BE2C (cell line): ENCODE measurements at regions not wholly inside any gene's neighbourhood (a gene's known extent, or its start where the extent isn't known, plus 50 kb on each side); places are given as distances from the start of the nearest gene placed in this dataset.

Source experiments
- DNase-seq: peaks from one replicate; pipeline ENCODE4 v3.0.0-alpha.2; 2020
- H3K27me3 ChIP-seq: fragments of 250-450 bp; sonication (Bioruptor Pico); 2 replicates; pipeline ENCODE4 v1.5.1; 2020; ENCODE audit warnings: mild to moderate bottlenecking
- H3K36me3 ChIP-seq: fragments of 250-450 bp; sonication (Bioruptor Pico); 2 replicates; pipeline ENCODE4 v1.5.1; 2020; ENCODE audit warnings: mild to moderate bottlenecking
- H3K4me1 ChIP-seq: fragments of 250-450 bp; sonication (Bioruptor Pico); 2 replicates; pipeline ENCODE4 v1.5.1; 2020
- H3K4me3 ChIP-seq: 2 replicates; pipeline ENCODE4 v1.5.1; 2011; ENCODE audit warnings: low read depth, low read length
- H3K9me3 ChIP-seq: fragments of 250-450 bp; sonication (Bioruptor Pico); 2 replicates; pipeline ENCODE4 v1.5.1; 2020
- TF ChIP-seq, protein P1 (sequence below): IDR thresholded peaks from 2 replicates; pipeline ENCODE4 v1.5.1; 2012; ENCODE audit warnings: mild to moderate bottlenecking, low read depth, low read length

- no peak overlapping the region for H3K4me3 ChIP-seq
- H3K36me3 ChIP-seq: no peaks in the 10 kb centered on the region
- H3K9me3 ChIP-seq: no peaks in the 10 kb centered on the region
- no peak for DNase-seq
- no peaks in the 10 kb centered on the region for H3K27me3 ChIP-seq
- no peaks in the 10 kb centered on the region for H3K4me1 ChIP-seq
- TF ChIP-seq, protein P1, sequence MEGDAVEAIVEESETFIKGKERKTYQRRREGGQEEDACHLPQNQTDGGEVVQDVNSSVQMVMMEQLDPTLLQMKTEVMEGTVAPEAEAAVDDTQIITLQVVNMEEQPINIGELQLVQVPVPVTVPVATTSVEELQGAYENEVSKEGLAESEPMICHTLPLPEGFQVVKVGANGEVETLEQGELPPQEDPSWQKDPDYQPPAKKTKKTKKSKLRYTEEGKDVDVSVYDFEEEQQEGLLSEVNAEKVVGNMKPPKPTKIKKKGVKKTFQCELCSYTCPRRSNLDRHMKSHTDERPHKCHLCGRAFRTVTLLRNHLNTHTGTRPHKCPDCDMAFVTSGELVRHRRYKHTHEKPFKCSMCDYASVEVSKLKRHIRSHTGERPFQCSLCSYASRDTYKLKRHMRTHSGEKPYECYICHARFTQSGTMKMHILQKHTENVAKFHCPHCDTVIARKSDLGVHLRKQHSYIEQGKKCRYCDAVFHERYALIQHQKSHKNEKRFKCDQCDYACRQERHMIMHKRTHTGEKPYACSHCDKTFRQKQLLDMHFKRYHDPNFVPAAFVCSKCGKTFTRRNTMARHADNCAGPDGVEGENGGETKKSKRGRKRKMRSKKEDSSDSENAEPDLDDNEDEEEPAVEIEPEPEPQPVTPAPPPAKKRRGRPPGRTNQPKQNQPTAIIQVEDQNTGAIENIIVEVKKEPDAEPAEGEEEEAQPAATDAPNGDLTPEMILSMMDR: no peak
These were observed 415.0 kb upstream of the CELF4 start for GRCh38 chr18:37980556-37980955.

DNA sequence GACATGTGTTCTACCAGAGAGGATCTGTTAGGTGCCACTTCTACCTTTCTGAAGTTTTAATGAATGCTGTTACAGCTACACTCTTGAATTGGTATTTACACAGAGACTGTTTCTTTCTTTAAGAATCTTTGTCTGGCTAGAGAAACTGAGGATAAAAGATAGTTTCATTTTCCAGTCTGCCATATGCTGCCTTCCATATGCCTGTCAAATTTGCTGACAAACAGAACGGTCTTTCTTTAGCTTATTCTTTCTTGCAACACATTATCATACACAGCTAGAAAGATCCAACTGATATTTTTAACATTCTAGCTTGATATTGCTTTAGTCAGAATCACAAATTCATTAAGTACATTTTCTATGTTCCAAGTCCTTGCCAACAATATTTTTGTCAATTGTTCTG is 409.8 kb upstream of the CELF4 start:
- DNase-seq: no peak

DNA sequence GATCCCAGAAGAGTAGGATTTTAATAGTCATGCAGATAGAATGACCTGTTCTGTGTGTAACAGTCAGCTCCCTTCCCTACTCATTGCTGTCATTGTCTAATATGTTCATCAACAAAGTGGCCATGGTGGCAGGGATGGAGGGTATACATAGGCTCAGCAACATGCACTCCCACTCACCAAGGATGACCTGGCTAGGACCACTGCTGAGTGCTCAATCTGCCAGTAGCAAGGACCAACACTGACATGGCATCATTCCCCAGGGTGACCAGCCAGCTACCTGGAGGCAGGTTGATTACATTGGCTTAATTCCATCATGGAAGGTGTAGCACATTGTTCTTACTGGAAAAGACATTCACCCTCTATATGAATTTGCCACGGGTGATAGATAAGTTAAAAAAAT is 401.7 kb upstream of the CELF4 start:
- TF ChIP-seq, protein P1: no peak
- no peak overlapping the region for H3K4me3 ChIP-seq
- no peak for DNase-seq
- no peaks in the 10 kb centered on the region for H3K27me3 ChIP-seq
- H3K9me3 ChIP-seq: no peaks in the 10 kb centered on the region
- no peaks in the 10 kb centered on the region for H3K4me1 ChIP-seq
- H3K36me3 ChIP-seq: no peaks in the 10 kb centered on the region

More for the DNA sequence above, 409.8 kb upstream of the CELF4 start:
- H3K9me3 ChIP-seq: no peaks in the 10 kb centered on the region
- H3K4me3 ChIP-seq: no peak overlapping the region
- TF ChIP-seq, protein P1: no peak
- H3K36me3 ChIP-seq: no peaks in the 10 kb centered on the region
- no peaks in the 10 kb centered on the region for H3K27me3 ChIP-seq
- H3K4me1 ChIP-seq: no peaks in the 10 kb centered on the region

- H3K4me1 ChIP-seq: no peaks in the 10 kb centered on the region
- H3K4me3 ChIP-seq: no peak overlapping the region
- DNase-seq: no peak
- no peaks in the 10 kb centered on the region for H3K36me3 ChIP-seq
- TF ChIP-seq, protein P1: no peak
- no peaks in the 10 kb centered on the region for H3K27me3 ChIP-seq
- H3K9me3 ChIP-seq: no peaks in the 10 kb centered on the region
These were observed 400.0 kb upstream of the CELF4 start for GRCh38 chr18:37965572-37965970.

DNA sequence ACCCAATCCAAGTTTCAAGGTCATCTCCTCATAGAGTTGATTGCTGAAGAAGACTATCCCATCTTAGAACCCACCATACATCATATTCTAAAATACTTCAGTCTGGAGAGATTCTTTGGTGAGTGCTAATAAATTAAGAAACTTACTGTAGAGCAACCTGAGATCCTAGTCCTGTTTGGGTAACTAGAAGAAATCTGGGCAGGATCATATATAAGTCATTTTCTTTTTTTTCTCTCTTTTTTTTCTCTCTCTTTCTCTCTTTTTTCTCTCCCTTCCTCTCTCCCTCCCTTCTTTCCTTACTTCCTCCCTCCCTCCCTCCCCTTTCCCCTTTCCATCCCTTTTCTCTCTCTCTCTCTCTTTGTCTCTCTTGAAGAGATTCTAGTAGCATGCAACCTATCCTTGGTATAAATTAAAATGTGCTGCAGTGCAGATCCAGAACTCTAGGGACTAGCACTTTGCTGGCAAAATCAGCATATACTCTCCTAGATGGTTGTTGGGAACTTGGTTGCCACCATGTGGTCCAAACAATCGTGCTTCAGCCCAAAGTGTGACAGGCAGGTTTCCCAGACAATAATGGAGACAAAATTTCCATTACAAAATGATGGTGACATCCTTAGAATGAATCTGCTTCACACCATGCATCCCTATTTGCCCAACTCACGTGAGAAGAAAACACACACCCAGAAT is 399.4 kb upstream of the CELF4 start:
- Histone ChIP-seq H3K9me3 (no peaks in the 10 kb centered on the region), H3K36me3 (no peaks in the 10 kb centered on the region), H3K27me3 (no peaks in the 10 kb centered on the region), H3K4me1 (no peaks in the 10 kb centered on the region), H3K4me3 (no peak overlapping the region)
- TF ChIP-seq, protein P1: no peak
- no peak for DNase-seq

DNA sequence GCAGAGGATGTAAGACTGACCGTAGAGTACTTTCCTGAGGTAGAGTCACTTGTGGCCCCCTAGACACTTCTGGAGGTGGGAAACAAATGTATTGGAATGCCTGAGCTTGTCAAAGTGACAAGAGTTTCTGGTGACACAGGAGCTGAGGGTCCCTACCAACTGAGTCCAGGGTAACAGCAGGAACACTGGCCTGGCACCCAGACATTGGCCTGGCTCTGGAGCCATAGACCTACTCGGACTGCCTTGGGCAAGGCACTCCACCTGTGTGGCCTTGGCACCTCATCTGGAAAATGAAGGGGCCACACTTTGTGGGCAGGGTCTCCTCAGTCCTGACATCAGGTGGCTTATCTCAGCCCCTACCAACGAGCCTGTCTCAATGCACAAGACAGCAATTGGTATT is 398.2 kb upstream of the CELF4 start:
- no peaks in the 10 kb centered on the region for H3K27me3 ChIP-seq
- no peaks in the 10 kb centered on the region for H3K9me3 ChIP-seq
- H3K4me1 ChIP-seq: no peaks in the 10 kb centered on the region
- no peak overlapping the region for H3K4me3 ChIP-seq
- TF ChIP-seq, protein P1: no peak
- no peaks in the 10 kb centered on the region for H3K36me3 ChIP-seq
- no peak for DNase-seq
